ENCODE measurements at regions not wholly inside any gene's neighbourhood (a gene's known extent, or its start where the extent isn't known, plus 50 kb on each side); places are given as distances from the start of the nearest gene placed in this dataset.

DNA sequence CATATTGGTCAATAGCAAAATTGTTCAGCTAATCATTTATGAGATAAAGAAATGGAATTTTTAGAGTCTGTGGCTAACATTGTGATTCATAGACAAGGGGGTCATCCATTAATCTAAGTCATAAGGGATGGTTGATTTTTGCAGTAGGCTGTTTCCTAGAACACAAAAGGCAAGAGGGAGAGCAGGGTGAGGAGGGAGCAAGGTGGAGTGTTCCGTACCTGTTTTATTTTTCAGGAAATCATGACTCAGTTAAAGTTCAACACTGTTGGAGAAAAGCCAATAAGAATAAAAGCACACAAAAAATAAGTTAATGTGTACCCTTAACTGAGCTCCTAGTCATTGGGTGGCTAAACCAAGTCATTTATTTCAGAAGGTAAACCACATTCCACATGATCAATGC is 512.4 kb upstream of the ATXN8OS start:
- TF ChIP-seq EZH2phosphoT487 (conservative IDR thresholded peaks at IDR 0.05; ENCODE audit: low read length): no peak
- TF ChIP-seq, protein P1, sequence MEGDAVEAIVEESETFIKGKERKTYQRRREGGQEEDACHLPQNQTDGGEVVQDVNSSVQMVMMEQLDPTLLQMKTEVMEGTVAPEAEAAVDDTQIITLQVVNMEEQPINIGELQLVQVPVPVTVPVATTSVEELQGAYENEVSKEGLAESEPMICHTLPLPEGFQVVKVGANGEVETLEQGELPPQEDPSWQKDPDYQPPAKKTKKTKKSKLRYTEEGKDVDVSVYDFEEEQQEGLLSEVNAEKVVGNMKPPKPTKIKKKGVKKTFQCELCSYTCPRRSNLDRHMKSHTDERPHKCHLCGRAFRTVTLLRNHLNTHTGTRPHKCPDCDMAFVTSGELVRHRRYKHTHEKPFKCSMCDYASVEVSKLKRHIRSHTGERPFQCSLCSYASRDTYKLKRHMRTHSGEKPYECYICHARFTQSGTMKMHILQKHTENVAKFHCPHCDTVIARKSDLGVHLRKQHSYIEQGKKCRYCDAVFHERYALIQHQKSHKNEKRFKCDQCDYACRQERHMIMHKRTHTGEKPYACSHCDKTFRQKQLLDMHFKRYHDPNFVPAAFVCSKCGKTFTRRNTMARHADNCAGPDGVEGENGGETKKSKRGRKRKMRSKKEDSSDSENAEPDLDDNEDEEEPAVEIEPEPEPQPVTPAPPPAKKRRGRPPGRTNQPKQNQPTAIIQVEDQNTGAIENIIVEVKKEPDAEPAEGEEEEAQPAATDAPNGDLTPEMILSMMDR (IDR thresholded peaks at IDR 0.05; ENCODE audit: insufficient read depth, low read length, poor library complexity, severe bottlenecking): no peak
